ENCODE measurements at regions not wholly inside any gene's neighbourhood (a gene's known extent, or its start where the extent isn't known, plus 50 kb on each side); places are given as distances from the start of the nearest gene placed in this dataset.

DNA sequence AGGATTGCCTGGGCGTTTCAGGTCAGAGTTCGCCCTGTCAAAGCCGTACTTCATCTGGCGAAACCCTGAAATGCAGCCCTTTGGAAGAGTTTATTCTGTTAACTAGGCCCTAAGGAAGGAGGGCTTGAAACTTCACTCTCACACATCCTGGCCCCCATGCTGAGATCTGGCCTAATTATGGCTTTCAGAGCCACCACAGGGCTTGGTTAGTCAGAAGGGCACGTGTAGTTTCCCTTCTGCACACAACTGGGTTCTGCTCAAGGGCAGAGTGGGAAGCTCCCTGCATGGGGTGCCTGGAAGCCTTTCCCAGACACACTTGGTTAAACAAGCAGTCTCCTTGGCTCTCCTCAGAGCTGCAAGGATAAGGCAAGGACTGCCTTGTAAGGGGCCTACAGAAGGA is 397.3 kb downstream of the SHISA9 start:
- intact Hi-C loops (cut with micrococcal nuclease) (no loop called here), dilution Hi-C loops (cut with MboI; ENCODE audit: extremely low pct_ligation_motif_present, low sequenced_read_pairs) (no loop called here)
- peaks cover 7% of the 10 kb centered on the region for H3K9me3 ChIP-seq (replicated peaks; ENCODE audit: control insufficient read depth, insufficient read depth, low read length)
- H3K9ac ChIP-seq (replicated peaks; ENCODE audit: extremely low read depth, insufficient read depth, low read length), result no peak overlapping the region
- H2AFZ ChIP-seq (ENCODE audit: low read depth, low read length), result no peak overlapping the region
- POLR2A ChIA-PET, result no interaction called here
- H4K20me1 ChIP-seq (replicated peaks; ENCODE audit: control insufficient read depth, extremely low read depth, insufficient read depth, low read length), result no peaks in the 10 kb centered on the region
- TF ChIP-seq JUN (IDR thresholded peaks at IDR 0.05; ENCODE audit: borderline replicate concordance, insufficient read depth, insufficient read length, low read depth) (no peak), POLR2A (IDR thresholded peaks at IDR 0.05; ENCODE audit: low read depth, low read length) (no peak), EZH2 (IDR thresholded peaks at IDR 0.05; ENCODE audit: borderline replicate concordance, low read depth, low read length, severe bottlenecking) (no peak), MYC (IDR thresholded peaks at IDR 0.05; ENCODE audit: low read depth, low read length) (no peak), GATA2 (IDR thresholded peaks at IDR 0.05; ENCODE audit: insufficient read depth, insufficient read length, low read depth, low read length) (no peak), POLR2AphosphoS5 (IDR thresholded peaks at IDR 0.05; ENCODE audit: insufficient read depth, low read depth, low read length) (no peak), FOS (IDR thresholded peaks at IDR 0.05; ENCODE audit: borderline replicate concordance, insufficient read depth, low read length) (no peak)
- TF ChIP-seq, protein P1, sequence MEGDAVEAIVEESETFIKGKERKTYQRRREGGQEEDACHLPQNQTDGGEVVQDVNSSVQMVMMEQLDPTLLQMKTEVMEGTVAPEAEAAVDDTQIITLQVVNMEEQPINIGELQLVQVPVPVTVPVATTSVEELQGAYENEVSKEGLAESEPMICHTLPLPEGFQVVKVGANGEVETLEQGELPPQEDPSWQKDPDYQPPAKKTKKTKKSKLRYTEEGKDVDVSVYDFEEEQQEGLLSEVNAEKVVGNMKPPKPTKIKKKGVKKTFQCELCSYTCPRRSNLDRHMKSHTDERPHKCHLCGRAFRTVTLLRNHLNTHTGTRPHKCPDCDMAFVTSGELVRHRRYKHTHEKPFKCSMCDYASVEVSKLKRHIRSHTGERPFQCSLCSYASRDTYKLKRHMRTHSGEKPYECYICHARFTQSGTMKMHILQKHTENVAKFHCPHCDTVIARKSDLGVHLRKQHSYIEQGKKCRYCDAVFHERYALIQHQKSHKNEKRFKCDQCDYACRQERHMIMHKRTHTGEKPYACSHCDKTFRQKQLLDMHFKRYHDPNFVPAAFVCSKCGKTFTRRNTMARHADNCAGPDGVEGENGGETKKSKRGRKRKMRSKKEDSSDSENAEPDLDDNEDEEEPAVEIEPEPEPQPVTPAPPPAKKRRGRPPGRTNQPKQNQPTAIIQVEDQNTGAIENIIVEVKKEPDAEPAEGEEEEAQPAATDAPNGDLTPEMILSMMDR (IDR thresholded peaks at IDR 0.05; ENCODE audit: extremely low read depth in 1 of 2, insufficient read depth in 1 of 2, low read depth in 1 of 2, low read length in 2 of 2), result no peak
- TF ChIP-seq, protein P2, sequence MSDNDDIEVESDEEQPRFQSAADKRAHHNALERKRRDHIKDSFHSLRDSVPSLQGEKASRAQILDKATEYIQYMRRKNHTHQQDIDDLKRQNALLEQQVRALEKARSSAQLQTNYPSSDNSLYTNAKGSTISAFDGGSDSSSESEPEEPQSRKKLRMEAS (IDR thresholded peaks at IDR 0.05; ENCODE audit: insufficient read depth, insufficient read length), result no peak
- H3K27ac ChIP-seq (ENCODE audit: insufficient read depth, low read depth, low read length), result no peak overlapping the region
- H3K4me1 ChIP-seq (ENCODE audit: control insufficient read depth, extremely low read depth, insufficient read depth, low read length), result no peaks in the 10 kb centered on the region
- DNase-seq (ENCODE audit: low read depth, low spot score) (no peak), FAIRE-seq (no peak)
- H3K79me2 ChIP-seq (ENCODE audit: control insufficient read depth, insufficient read depth, low read length), result no peaks in the 10 kb centered on the region
- CTCF ChIA-PET, result no interaction called here
- BruUV-seq (replicated peaks), result no TSS peak
- H3K4me2 ChIP-seq (ENCODE audit: insufficient read depth, low read length), result no peak overlapping the region
- no peaks in the 10 kb centered on the region for H3K9me1 ChIP-seq (replicated peaks; ENCODE audit: control insufficient read depth, extremely low read depth, insufficient read depth, low read length)
- no peaks in the 10 kb centered on the region for H3K27me3 ChIP-seq (ENCODE audit: control insufficient read depth in 2 of 2, insufficient read depth in 2 of 2, low read length in 2 of 2)
- no peak overlapping the region for H3K4me3 ChIP-seq (replicated peaks in 1 of 3; ENCODE audit: insufficient read depth in 1 of 3, low read depth in 1 of 3, low read length in 3 of 3)
- H3K36me3 ChIP-seq (ENCODE audit: control insufficient read depth in 2 of 2, extremely low read depth in 1 of 2, insufficient read depth in 2 of 2, low read length in 2 of 2), result no peaks in the 10 kb centered on the region

All from endothelial cell of umbilical vein (primary cell).